ENCODE measurements at regions not wholly inside any gene's neighbourhood (a gene's known extent, or its start where the extent isn't known, plus 50 kb on each side); places are given as distances from the start of the nearest gene placed in this dataset.

DNA sequence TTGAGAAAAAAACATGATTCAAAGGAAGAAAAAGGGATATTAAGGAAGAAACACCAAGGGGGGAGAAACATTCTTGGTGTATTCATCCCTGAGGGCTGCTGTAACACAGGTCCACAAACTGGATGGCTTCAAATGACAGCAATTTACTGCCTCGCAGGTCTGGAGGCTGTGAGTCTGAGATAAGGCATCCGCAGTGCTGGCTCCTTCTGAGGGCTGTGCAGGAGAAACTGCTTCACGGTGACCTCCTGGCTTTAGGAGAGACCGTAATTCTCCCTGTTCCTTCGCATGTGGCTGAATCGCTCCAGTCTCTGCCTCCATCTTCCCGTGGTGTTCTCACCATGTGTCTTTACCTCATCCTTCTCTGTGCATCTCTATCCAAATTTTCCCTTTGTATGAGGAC is 490.7 kb downstream of the EIPR1 start:
- ChIA-PET POLR2A (no interaction called here), RAD21 (ENCODE audit: unreplicated experiment) (no interaction called here), SMC1A (ENCODE audit: uncharacterized antibody, unreplicated experiment) (no interaction called here), CTCF (no interaction called here)
- Histone ChIP-seq H3K36me3 (ENCODE audit: control insufficient read depth in 2 of 2, insufficient read depth in 2 of 2, low read length in 1 of 2) (no peaks in the 10 kb centered on the region), H2AFZ (ENCODE audit: control insufficient read depth, low read depth, low read length) (no peak overlapping the region), H3K4me1 (ENCODE audit: control insufficient read depth, insufficient read depth, low read length) (no peaks in the 10 kb centered on the region), H3K79me2 (ENCODE audit: control insufficient read depth, insufficient read depth, low read length) (no peaks in the 10 kb centered on the region), H3K9me3 (replicated peaks; ENCODE audit: control insufficient read depth, insufficient read depth, low read length) (peaks cover 3% of the 10 kb centered on the region; the same call in 1 of the 3 replicates), H3K4me3 (no peak overlapping the region), H3K4me2 (ENCODE audit: control insufficient read depth, insufficient read depth) (no peak overlapping the region), H3K9ac (ENCODE audit: control insufficient read depth, insufficient read depth, low read length) (no peak overlapping the region), H3K27me3 (replicated peaks in 1 of 2; ENCODE audit: control insufficient read depth in 2 of 2, insufficient read depth in 2 of 2, low read length in 1 of 2) (no peaks in the 10 kb centered on the region), H4K20me1 (ENCODE audit: control insufficient read depth, insufficient read depth) (no peaks in the 10 kb centered on the region), H3K27ac (ENCODE audit: control insufficient read depth, insufficient read depth) (no peak overlapping the region)
- BruUV-seq (replicated peaks), result no TSS peak
- intact Hi-C loops (cut with micrococcal nuclease; ENCODE audit: unreplicated experiment), result no loop called here
- in situ Hi-C loops (cut with MboI), result no loop called here
- ATAC-seq (no peak), DNase-seq (ENCODE audit: low read depth, low spot score) (no peak), FAIRE-seq (no peak)
- WGBS (ENCODE audit: insufficient coverage, insufficient replicate concordance, low lambda C conversion rate, missing lambda C conversion rate), result 47% methylated on average over 7 of the region's 7 CpGs
- TF ChIP-seq, protein P1, sequence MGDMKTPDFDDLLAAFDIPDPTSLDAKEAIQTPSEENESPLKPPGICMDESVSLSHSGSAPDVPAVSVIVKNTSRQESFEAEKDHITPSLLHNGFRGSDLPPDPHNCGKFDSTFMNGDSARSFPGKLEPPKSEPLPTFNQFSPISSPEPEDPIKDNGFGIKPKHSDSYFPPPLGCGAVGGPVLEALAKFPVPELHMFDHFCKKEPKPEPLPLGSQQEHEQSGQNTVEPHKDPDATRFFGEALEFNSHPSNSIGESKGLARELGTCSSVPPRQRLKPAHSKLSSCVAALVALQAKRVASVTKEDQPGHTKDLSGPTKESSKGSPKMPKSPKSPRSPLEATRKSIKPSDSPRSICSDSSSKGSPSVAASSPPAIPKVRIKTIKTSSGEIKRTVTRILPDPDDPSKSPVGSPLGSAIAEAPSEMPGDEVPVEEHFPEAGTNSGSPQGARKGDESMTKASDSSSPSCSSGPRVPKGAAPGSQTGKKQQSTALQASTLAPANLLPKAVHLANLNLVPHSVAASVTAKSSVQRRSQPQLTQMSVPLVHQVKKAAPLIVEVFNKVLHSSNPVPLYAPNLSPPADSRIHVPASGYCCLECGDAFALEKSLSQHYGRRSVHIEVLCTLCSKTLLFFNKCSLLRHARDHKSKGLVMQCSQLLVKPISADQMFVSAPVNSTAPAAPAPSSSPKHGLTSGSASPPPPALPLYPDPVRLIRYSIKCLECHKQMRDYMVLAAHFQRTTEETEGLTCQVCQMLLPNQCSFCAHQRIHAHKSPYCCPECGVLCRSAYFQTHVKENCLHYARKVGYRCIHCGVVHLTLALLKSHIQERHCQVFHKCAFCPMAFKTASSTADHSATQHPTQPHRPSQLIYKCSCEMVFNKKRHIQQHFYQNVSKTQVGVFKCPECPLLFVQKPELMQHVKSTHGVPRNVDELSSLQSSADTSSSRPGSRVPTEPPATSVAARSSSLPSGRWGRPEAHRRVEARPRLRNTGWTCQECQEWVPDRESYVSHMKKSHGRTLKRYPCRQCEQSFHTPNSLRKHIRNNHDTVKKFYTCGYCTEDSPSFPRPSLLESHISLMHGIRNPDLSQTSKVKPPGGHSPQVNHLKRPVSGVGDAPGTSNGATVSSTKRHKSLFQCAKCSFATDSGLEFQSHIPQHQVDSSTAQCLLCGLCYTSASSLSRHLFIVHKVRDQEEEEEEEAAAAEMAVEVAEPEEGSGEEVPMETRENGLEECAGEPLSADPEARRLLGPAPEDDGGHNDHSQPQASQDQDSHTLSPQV (IDR thresholded peaks at IDR 0.05), result no peak
- TF ChIP-seq TBL1XR1 (IDR thresholded peaks at IDR 0.05; ENCODE audit: low read depth, low read length), result no peak
- TF ChIP-seq IKZF2 (IDR thresholded peaks at IDR 0.05), result no peak
- TF ChIP-seq CEBPB (IDR thresholded peaks at IDR 0.05; ENCODE audit: borderline replicate concordance in 1 of 2, low read depth in 2 of 2, low read length in 2 of 2), result no peak
- TF ChIP-seq BMI1 (IDR thresholded peaks at IDR 0.05; ENCODE audit: borderline replicate concordance), result no peak
- TF ChIP-seq JUND (IDR thresholded peaks at IDR 0.05; ENCODE audit: low read depth, low read length), result no peak
- TF ChIP-seq CBFB (IDR thresholded peaks at IDR 0.05; ENCODE audit: low read depth), result no peak
- TF ChIP-seq NFIC (IDR thresholded peaks at IDR 0.05; ENCODE audit: low read depth, low read length), result no peak
- TF ChIP-seq SP1 (IDR thresholded peaks at IDR 0.05; ENCODE audit: low read depth, low read length), result no peak
- no peak for TF ChIP-seq ZNF622 (IDR thresholded peaks at IDR 0.05)
- TF ChIP-seq MTA3 (IDR thresholded peaks at IDR 0.05; ENCODE audit: borderline replicate concordance, low read length), result no peak
- TF ChIP-seq RBBP5 (conservative IDR thresholded peaks at IDR 0.05), result no peak

All from GM12878 (cell line).